ENCODE measurements at regions not wholly inside any gene's neighbourhood (a gene's known extent, or its start where the extent isn't known, plus 50 kb on each side); places are given as distances from the start of the nearest gene placed in this dataset.
"Not testable (repeated sequence)": the region's sequence is repeated elsewhere in the genome, so short reads cannot be mapped to it uniquely, and the experiment has no call there.

DNA sequence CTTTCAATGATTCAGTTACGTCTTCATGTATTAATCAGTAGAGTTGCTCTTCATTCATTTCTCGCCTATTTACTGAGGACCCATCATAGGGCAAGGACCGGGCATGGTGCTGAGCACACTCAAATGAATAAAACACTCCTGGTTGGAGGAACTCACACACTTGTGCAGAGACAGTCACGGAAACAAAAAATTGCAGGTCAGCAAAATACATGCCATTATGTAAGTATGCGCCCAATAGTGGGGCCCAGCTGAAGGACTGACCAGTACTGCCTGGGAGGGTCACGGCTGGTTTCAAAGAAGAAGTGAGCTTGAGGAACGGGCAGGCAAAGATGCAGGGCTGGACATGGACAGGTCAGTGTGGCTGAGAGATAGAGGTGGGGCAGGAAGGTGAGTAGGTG lies 102.9 kb downstream of the DDX1 start:
- Mint-ChIP-seq H3K36me3 (no peaks in the 10 kb centered on the region), H3K27me3 (peaks cover 3% of the 10 kb centered on the region in 2 donors), H3K4me1 (no peaks in the 10 kb centered on the region), H3K9me3 (peaks cover 0 to 1% of the 10 kb centered on the region in 2 donors), H3K4me3 (no peak overlapping the region), H3K27ac (no peak overlapping the region)
- DNase-seq (no peak), ATAC-seq (replicated peaks) (no peak)

- Mint-ChIP-seq H3K36me3 (no peaks in the 10 kb centered on the region), H3K4me3 (no peak overlapping the region)
- ATAC-seq (replicated peaks): no peak
Observed at GRCh38 chr2:15695582-15696330, 104.1 kb downstream of the DDX1 start.

GRCh38 chr2:15696606-15697170 lies 105.0 kb downstream of the DDX1 start:
- H3K4me1 Mint-ChIP-seq; H3K4me3 Mint-ChIP-seq; DNase-seq; ATAC-seq (replicated peaks); H3K36me3 Mint-ChIP-seq; H3K27ac Mint-ChIP-seq; H3K9me3 Mint-ChIP-seq; H3K27me3 Mint-ChIP-seq: not testable (repeated sequence)

More at GRCh38 chr2:15695582-15696330, 104.1 kb downstream of the DDX1 start:
- DNase-seq: no peak
- Mint-ChIP-seq H3K27me3 (no peaks in the 10 kb centered on the region), H3K9me3 (peaks cover 0 to 1% of the 10 kb centered on the region in 2 donors), H3K27ac (no peak overlapping the region), H3K4me1 (no peaks in the 10 kb centered on the region)

DNA sequence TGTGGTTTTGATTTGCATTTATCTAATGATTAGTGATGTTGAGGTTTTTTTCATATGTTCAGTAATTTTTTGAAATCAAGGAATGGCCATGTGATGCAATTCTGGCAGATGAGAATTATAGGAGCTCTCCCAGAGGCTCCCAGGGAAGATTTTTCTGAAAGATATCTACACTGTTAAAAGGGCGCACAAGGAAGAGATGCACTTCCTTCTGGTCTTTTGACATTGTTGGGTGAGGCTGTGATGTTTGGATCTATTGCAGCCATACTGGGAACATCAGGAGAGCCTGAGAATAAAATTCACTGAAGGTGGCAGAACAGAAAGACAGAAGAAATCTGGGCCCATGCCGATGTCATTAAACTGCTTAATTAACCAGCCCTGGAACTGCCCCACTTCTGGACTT lies 108.5 kb downstream of the DDX1 start:
- peaks cover 4 to 13% of the 10 kb centered on the region in 2 donors for H3K27me3 Mint-ChIP-seq
- no peak overlapping the region for H3K4me3 Mint-ChIP-seq
- no peak overlapping the region for H3K27ac Mint-ChIP-seq
- DNase-seq: no peak
- H3K36me3 Mint-ChIP-seq: no peaks in the 10 kb centered on the region
- no peak for ATAC-seq (replicated peaks)
- H3K9me3 Mint-ChIP-seq: peaks cover 0 to 1% of the 10 kb centered on the region in 2 donors
- no peaks in the 10 kb centered on the region for H3K4me1 Mint-ChIP-seq

GRCh38 chr2:15700599-15701340 lies 109.1 kb downstream of the DDX1 start:
- H3K4me1 Mint-ChIP-seq: no peaks in the 10 kb centered on the region
- no peak overlapping the region for H3K27ac Mint-ChIP-seq
- DNase-seq: no peak
- peaks cover 0 to 1% of the 10 kb centered on the region in 2 donors for H3K9me3 Mint-ChIP-seq
- peaks cover 4 to 13% of the 10 kb centered on the region in 2 donors for H3K27me3 Mint-ChIP-seq
- no peak for ATAC-seq (replicated peaks)
- no peak overlapping the region for H3K4me3 Mint-ChIP-seq
- no peaks in the 10 kb centered on the region for H3K36me3 Mint-ChIP-seq

DNA sequence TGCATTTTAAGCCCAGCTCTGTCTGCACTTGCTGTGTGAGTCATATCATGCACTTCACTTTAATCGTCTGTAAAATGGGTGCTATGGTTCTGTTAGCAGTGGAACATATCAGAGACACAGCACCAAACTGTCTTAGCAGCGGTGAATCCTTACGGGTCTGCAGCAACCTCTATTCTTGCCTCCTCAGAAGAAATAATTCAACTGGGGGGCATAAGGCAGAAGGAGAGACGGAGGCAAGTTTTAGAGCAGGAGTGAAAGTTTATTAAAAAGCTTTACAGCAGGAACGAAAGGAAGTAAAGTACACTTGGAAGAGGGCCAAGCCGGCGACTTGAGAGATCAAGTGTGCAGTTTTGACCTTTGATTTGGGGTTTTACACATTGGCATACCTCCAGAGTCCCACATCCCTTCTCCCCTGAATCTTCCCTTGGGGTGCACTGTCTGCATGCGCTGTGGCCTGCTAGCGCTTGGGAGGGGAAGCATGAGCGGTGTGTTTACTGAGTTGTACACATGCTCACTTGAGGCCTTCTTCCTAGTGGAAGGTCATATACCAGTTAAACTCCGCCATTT lies 109.8 kb downstream of the DDX1 start:
- no peak overlapping the region for H3K27ac Mint-ChIP-seq
- DNase-seq (no peak), ATAC-seq (replicated peaks) (no peak)
- no peaks in the 10 kb centered on the region for H3K36me3 Mint-ChIP-seq
- no peaks in the 10 kb centered on the region for H3K4me1 Mint-ChIP-seq
- peaks cover 0 to 1% of the 10 kb centered on the region in 2 donors for H3K9me3 Mint-ChIP-seq
- H3K4me3 Mint-ChIP-seq: no peak overlapping the region
- peaks cover 4 to 13% of the 10 kb centered on the region in 2 donors for H3K27me3 Mint-ChIP-seq

DNA sequence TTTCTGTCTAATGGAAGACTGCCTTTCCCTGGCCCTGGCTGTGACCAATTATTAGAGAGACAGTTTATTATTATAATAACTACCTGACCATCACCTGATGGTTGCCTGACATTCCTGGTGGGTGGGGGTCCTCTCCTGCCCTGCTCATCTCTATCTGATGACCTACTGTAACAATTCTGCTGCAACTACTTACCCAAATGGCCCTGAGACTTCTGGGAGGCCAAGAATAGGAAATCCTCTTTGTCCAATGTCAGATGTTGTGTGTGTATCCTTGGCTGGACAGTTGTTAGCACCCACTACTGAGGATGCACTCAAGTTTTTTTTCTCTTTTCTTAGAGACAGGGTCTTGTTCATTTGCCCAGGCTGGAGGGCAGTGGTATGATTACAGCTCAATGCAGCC lies 110.3 kb downstream of the DDX1 start:
- no peaks in the 10 kb centered on the region for H3K4me1 Mint-ChIP-seq
- H3K36me3 Mint-ChIP-seq: no peaks in the 10 kb centered on the region
- ATAC-seq (replicated peaks): no peak
- H3K4me3 Mint-ChIP-seq: no peak overlapping the region
- H3K9me3 Mint-ChIP-seq: peaks cover 0 to 1% of the 10 kb centered on the region in 2 donors
- no peak for DNase-seq
- peaks cover 4 to 13% of the 10 kb centered on the region in 2 donors for H3K27me3 Mint-ChIP-seq
- no peak overlapping the region for H3K27ac Mint-ChIP-seq

DNA sequence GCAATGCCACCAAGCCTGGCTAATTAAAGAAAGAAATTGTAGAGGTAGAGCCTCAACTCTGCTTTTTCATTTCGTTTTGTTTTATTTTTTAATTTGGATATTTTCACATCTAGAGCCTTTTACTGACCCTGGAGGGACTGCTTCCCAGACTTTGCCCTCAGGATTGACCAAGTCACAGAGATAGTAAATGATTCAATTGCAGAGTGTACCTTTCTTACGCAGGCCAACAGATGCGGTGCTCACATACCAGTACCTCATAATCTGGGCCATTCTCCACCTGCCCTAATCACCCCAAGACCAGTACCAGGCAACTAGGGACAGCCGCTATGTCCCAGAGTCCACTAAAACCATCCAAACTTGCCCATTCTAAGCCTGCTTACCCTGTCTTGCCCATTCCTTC lies 110.8 kb downstream of the DDX1 start:
- H3K36me3 Mint-ChIP-seq: no peaks in the 10 kb centered on the region
- DNase-seq: no peak
- H3K27ac Mint-ChIP-seq: no peak overlapping the region
- H3K4me3 Mint-ChIP-seq: no peak overlapping the region
- peaks cover 4 to 13% of the 10 kb centered on the region in 2 donors for H3K27me3 Mint-ChIP-seq
- ATAC-seq (replicated peaks): no peak
- no peaks in the 10 kb centered on the region for H3K4me1 Mint-ChIP-seq
- peaks cover 0 to 1% of the 10 kb centered on the region in 2 donors for H3K9me3 Mint-ChIP-seq

DNA sequence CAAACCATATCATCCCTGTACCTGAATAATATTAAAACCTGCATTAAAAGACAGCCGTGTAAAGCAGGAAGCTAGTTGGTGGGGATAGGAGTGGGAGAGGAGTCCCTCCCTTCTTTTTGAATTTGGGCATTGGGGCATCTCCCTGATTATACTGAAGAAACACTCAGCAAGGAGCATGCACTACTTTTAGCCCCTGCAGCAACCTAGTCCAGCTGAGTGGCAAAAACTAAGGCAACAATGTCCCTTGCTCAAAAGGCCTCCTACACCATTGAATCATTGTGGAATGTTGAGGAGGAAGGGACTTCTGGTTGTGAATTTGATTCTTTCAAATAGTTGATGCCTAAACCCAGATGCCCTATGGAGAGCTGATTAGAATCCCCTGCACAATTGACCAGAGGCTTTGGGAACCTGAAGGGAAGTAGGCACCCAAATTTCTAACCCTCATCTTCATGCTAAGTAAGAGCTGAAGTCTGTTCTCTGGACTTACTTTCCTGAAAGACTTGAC lies 111.7 kb downstream of the DDX1 start:
- no peak for DNase-seq
- Mint-ChIP-seq H3K4me3 (no peak overlapping the region), H3K27ac (no peak overlapping the region), H3K4me1 (no peaks in the 10 kb centered on the region), H3K36me3 (no peaks in the 10 kb centered on the region), H3K9me3 (peaks cover 0 to 1% of the 10 kb centered on the region in 2 donors), H3K27me3 (peaks cover 4 to 13% of the 10 kb centered on the region in 2 donors)
- no peak for ATAC-seq (replicated peaks)

GRCh38 chr2:15704086-15704787 lies 112.6 kb downstream of the DDX1 start:
- H3K4me3 Mint-ChIP-seq: no peak overlapping the region
- H3K4me1 Mint-ChIP-seq: no peaks in the 10 kb centered on the region
- H3K36me3 Mint-ChIP-seq: no peaks in the 10 kb centered on the region
- H3K27me3 Mint-ChIP-seq: peaks cover 4 to 13% of the 10 kb centered on the region in 2 donors
- no peak for ATAC-seq (replicated peaks)
- DNase-seq: no peak
- peaks cover 0 to 1% of the 10 kb centered on the region in 2 donors for H3K9me3 Mint-ChIP-seq
- no peak overlapping the region for H3K27ac Mint-ChIP-seq

- H3K4me3 Mint-ChIP-seq: no peak overlapping the region
- H3K27ac Mint-ChIP-seq: no peak overlapping the region
Observed at GRCh38 chr2:15704788-15705115, 113.1 kb downstream of the DDX1 start.

GRCh38 chr2:15705310-15705709 lies 113.6 kb downstream of the DDX1 start:
- peaks cover 8 to 21% of the 10 kb centered on the region in 2 donors for H3K27me3 Mint-ChIP-seq
- H3K36me3 Mint-ChIP-seq: no peaks in the 10 kb centered on the region
- DNase-seq: no peak
- no peak overlapping the region for H3K27ac Mint-ChIP-seq
- no peak overlapping the region for H3K4me3 Mint-ChIP-seq
- no peak for ATAC-seq (replicated peaks)
- H3K9me3 Mint-ChIP-seq: no peaks in the 10 kb centered on the region
- no peaks in the 10 kb centered on the region for H3K4me1 Mint-ChIP-seq

More at GRCh38 chr2:15704788-15705115, 113.1 kb downstream of the DDX1 start:
- H3K27me3 Mint-ChIP-seq: peaks cover 6 to 16% of the 10 kb centered on the region in 2 donors
- no peak for DNase-seq
- H3K4me1 Mint-ChIP-seq: no peaks in the 10 kb centered on the region
- no peaks in the 10 kb centered on the region for H3K9me3 Mint-ChIP-seq
- no peaks in the 10 kb centered on the region for H3K36me3 Mint-ChIP-seq
- no peak for ATAC-seq (replicated peaks)

GRCh38 chr2:15705839-15706386 lies 114.2 kb downstream of the DDX1 start:
- ATAC-seq (replicated peaks): no peak
- H3K36me3 Mint-ChIP-seq: no peaks in the 10 kb centered on the region
- peaks cover 8 to 21% of the 10 kb centered on the region in 2 donors for H3K27me3 Mint-ChIP-seq
- H3K4me3 Mint-ChIP-seq: no peak overlapping the region
- DNase-seq: no peak
- H3K27ac Mint-ChIP-seq: no peak overlapping the region
- no peaks in the 10 kb centered on the region for H3K4me1 Mint-ChIP-seq
- no peaks in the 10 kb centered on the region for H3K9me3 Mint-ChIP-seq

DNA sequence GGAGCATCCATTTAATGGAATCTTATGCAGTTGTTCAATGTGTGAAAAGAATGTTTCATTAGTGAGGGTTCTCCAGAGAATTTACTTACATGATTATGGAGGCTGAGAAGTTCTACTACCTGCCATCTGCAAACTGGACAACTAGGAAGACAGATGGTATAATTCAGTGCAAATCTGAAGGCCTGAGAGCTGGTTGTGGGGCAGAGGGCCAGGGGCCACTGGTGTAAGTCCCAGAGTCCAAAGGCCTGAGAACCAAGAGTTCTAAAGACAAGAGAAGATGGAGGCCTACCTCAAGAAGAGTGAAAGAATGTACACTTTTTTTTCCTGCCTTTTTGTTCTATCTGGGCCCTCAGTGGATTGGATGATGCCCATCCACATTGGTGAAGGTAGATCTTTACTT lies 114.8 kb downstream of the DDX1 start:
- peaks cover 12 to 21% of the 10 kb centered on the region in 2 donors for H3K27me3 Mint-ChIP-seq
- no peak overlapping the region for H3K4me3 Mint-ChIP-seq
- H3K9me3 Mint-ChIP-seq: no peaks in the 10 kb centered on the region
- DNase-seq (no peak), ATAC-seq (replicated peaks) (no peak)
- H3K27ac Mint-ChIP-seq: no peak overlapping the region
- no peaks in the 10 kb centered on the region for H3K4me1 Mint-ChIP-seq
- no peaks in the 10 kb centered on the region for H3K36me3 Mint-ChIP-seq
